GM18861 (cell line): ENCODE measurements at regions not wholly inside any gene's neighbourhood (a gene's known extent, or its start where the extent isn't known, plus 50 kb on each side); places are given as distances from the start of the nearest gene placed in this dataset.

Experiments used
- ATAC-seq: cut with Tn5 transposase; IDR thresholded peaks from one replicate; pipeline ENCODE4 v1.9.1; 2021; ENCODE audit not compliant: unreplicated experiment

- ATAC-seq: no peak
These were observed 1094.8 kb upstream of the PIK3C3 start for GRCh38 chr18:40860189-40860588.

- ATAC-seq: no peak
These were observed 1099.4 kb upstream of the PIK3C3 start for GRCh38 chr18:40855661-40856060.

- no peak for ATAC-seq
These were observed 1102.6 kb upstream of the PIK3C3 start for GRCh38 chr18:40852406-40852805.

GRCh38 chr18:40851014-40851429 is 1104.0 kb upstream of the PIK3C3 start:
- no peak for ATAC-seq

GRCh38 chr18:40849886-40850285 is 1105.1 kb upstream of the PIK3C3 start:
- ATAC-seq: no peak

- no peak for ATAC-seq
These were observed 1113.6 kb upstream of the PIK3C3 start for GRCh38 chr18:40841467-40841866.

GRCh38 chr18:40841063-40841462 is 1114.0 kb upstream of the PIK3C3 start:
- ATAC-seq: no peak

GRCh38 chr18:40832362-40832761 is 1122.7 kb upstream of the PIK3C3 start:
- ATAC-seq: no peak

GRCh38 chr18:40824291-40824690 is 1130.7 kb upstream of the PIK3C3 start:
- no peak for ATAC-seq

- ATAC-seq: no peak
These were observed 1133.3 kb upstream of the PIK3C3 start for GRCh38 chr18:40821596-40822243.

- no peak for ATAC-seq
These were observed 1142.0 kb upstream of the PIK3C3 start for GRCh38 chr18:40812981-40813515.

GRCh38 chr18:40810372-40810771 is 1144.7 kb upstream of the PIK3C3 start:
- no peak for ATAC-seq

- no peak for ATAC-seq
These were observed 1165.7 kb upstream of the PIK3C3 start for GRCh38 chr18:40789286-40789685.

GRCh38 chr18:40782453-40783130 is 1172.4 kb upstream of the PIK3C3 start:
- ATAC-seq: no peak

GRCh38 chr18:40769786-40770185 is 1185.2 kb upstream of the PIK3C3 start:
- ATAC-seq: no peak

GRCh38 chr18:40760251-40760650 is 1194.8 kb upstream of the PIK3C3 start:
- ATAC-seq: no peak

GRCh38 chr18:40754477-40754876 is 1200.6 kb upstream of the PIK3C3 start:
- no peak for ATAC-seq

GRCh38 chr18:40752316-40752715 is 1202.7 kb upstream of the PIK3C3 start:
- ATAC-seq: no peak

- ATAC-seq: no peak
These were observed 1203.8 kb upstream of the PIK3C3 start for GRCh38 chr18:40751186-40751585.

- ATAC-seq: no peak
These were observed 1216.0 kb upstream of the PIK3C3 start for GRCh38 chr18:40739029-40739428.

GRCh38 chr18:40738321-40738880 is 1216.6 kb upstream of the PIK3C3 start:
- ATAC-seq: no peak

GRCh38 chr18:40708726-40709125 is 1246.3 kb upstream of the PIK3C3 start:
- ATAC-seq: no peak
